ENCODE measurements at regions not wholly inside any gene's neighbourhood (a gene's known extent, or its start where the extent isn't known, plus 50 kb on each side); places are given as distances from the start of the nearest gene placed in this dataset.
A peak's percentile ranks its signal among the peaks of the same experiment; 100 is the strongest.

GRCh38 chrX:95330292-95330691 lies 1354.3 kb upstream of the DIAPH2 start:
- TF ChIP-seq FOXK2 (IDR thresholded peaks at IDR 0.05) (no peak), ELF4 (IDR thresholded peaks at IDR 0.05) (no peak), LEF1 (IDR thresholded peaks at IDR 0.05; ENCODE audit: borderline replicate concordance) (no peak), ARNT (IDR thresholded peaks at IDR 0.05) (no peak), BHLHE40 (IDR thresholded peaks at IDR 0.05; ENCODE audit: borderline replicate concordance) (no peak), FOXM1 (IDR thresholded peaks at IDR 0.05; ENCODE audit: borderline replicate concordance) (no peak), CTBP1 (IDR thresholded peaks at IDR 0.05; ENCODE audit: borderline replicate concordance) (no peak), FOXA1 (IDR thresholded peaks at IDR 0.05) (no peak), PKNOX1 (IDR thresholded peaks at IDR 0.05) (no peak), ZNF384 (IDR thresholded peaks at IDR 0.05) (no peak), NFRKB (IDR thresholded peaks at IDR 0.05) (no peak), SUZ12 (IDR thresholded peaks at IDR 0.05) (no peak), TARDBP (IDR thresholded peaks at IDR 0.05) (no peak), HDGF (IDR thresholded peaks at IDR 0.05; ENCODE audit: borderline replicate concordance) (no peak), L3MBTL2 (conservative IDR thresholded peaks at IDR 0.05) (no peak), SP1 (IDR thresholded peaks at IDR 0.05) (no peak)
- ChIA-PET POLR2A (no interaction called here), CTCF (no interaction called here)
- DNase-seq (ENCODE audit: extremely low spot score), result no peak

- POLR2A ChIA-PET, result no interaction called here
- DNase-seq (ENCODE audit: extremely low spot score), result no peak
- CTCF ChIA-PET, result no interaction called here
- TF ChIP-seq SUZ12 (IDR thresholded peaks at IDR 0.05) (no peak), FOXM1 (IDR thresholded peaks at IDR 0.05; ENCODE audit: borderline replicate concordance) (no peak), CTBP1 (IDR thresholded peaks at IDR 0.05; ENCODE audit: borderline replicate concordance) (no peak), BHLHE40 (IDR thresholded peaks at IDR 0.05; ENCODE audit: borderline replicate concordance) (no peak), L3MBTL2 (conservative IDR thresholded peaks at IDR 0.05) (no peak), FOXA1 (IDR thresholded peaks at IDR 0.05) (no peak), ELF4 (IDR thresholded peaks at IDR 0.05) (no peak)
Observed at GRCh38 chrX:95332530-95332929, 1352.1 kb upstream of the DIAPH2 start.

GRCh38 chrX:95346856-95347255 lies 1337.8 kb upstream of the DIAPH2 start:
- ChIA-PET POLR2A (no interaction called here), CTCF (no interaction called here)
- TF ChIP-seq TARDBP (IDR thresholded peaks at IDR 0.05) (no peak), ZNF384 (IDR thresholded peaks at IDR 0.05) (0 out of 2 replicates have a peak, but pooled peaks have one; percentile 32)
- DNase-seq (ENCODE audit: extremely low spot score), result no peak

GRCh38 chrX:95350774-95351488 lies 1333.7 kb upstream of the DIAPH2 start:
- ChIA-PET POLR2A (no interaction called here), CTCF (interaction anchor here (0.6 kb wide), 1 partner anchor 112 kb away, joined by 4 read pairs; no protein-coding TSS in a partner anchor)
- TF ChIP-seq SP1 (IDR thresholded peaks at IDR 0.05) (no peak), SUZ12 (IDR thresholded peaks at IDR 0.05) (no peak), L3MBTL2 (conservative IDR thresholded peaks at IDR 0.05) (no peak), BHLHE40 (IDR thresholded peaks at IDR 0.05; ENCODE audit: borderline replicate concordance) (no peak), LEF1 (IDR thresholded peaks at IDR 0.05; ENCODE audit: borderline replicate concordance) (no peak), NFRKB (IDR thresholded peaks at IDR 0.05) (no peak), FOXM1 (IDR thresholded peaks at IDR 0.05; ENCODE audit: borderline replicate concordance) (no peak), PKNOX1 (IDR thresholded peaks at IDR 0.05) (no peak), CTBP1 (IDR thresholded peaks at IDR 0.05; ENCODE audit: borderline replicate concordance) (no peak), ZNF384 (IDR thresholded peaks at IDR 0.05) (no peak)
- no peak for DNase-seq (ENCODE audit: extremely low spot score)

- ChIA-PET CTCF (no interaction called here), POLR2A (no interaction called here)
- TF ChIP-seq FOXA1 (IDR thresholded peaks at IDR 0.05) (no peak), BHLHE40 (IDR thresholded peaks at IDR 0.05; ENCODE audit: borderline replicate concordance) (no peak), ELF4 (IDR thresholded peaks at IDR 0.05) (no peak), HDGF (IDR thresholded peaks at IDR 0.05; ENCODE audit: borderline replicate concordance) (no peak)
- no peak for DNase-seq (ENCODE audit: extremely low spot score)
Observed at GRCh38 chrX:95367286-95367685, 1317.4 kb upstream of the DIAPH2 start.

- DNase-seq (ENCODE audit: extremely low spot score), result no peak
- ChIA-PET POLR2A (no interaction called here), CTCF (no interaction called here)
- TF ChIP-seq BHLHE40 (IDR thresholded peaks at IDR 0.05; ENCODE audit: borderline replicate concordance) (no peak), L3MBTL2 (conservative IDR thresholded peaks at IDR 0.05) (no peak)
Observed at GRCh38 chrX:95382799-95383198, 1301.8 kb upstream of the DIAPH2 start.

GRCh38 chrX:95383778-95384177 lies 1300.9 kb upstream of the DIAPH2 start:
- POLR2A ChIA-PET, result no interaction called here
- DNase-seq (ENCODE audit: extremely low spot score), result no peak
- CTCF ChIA-PET, result no interaction called here
- no peak for TF ChIP-seq PKNOX1 (IDR thresholded peaks at IDR 0.05)
- no peak for TF ChIP-seq LEF1 (IDR thresholded peaks at IDR 0.05; ENCODE audit: borderline replicate concordance)
- TF ChIP-seq HDGF (IDR thresholded peaks at IDR 0.05; ENCODE audit: borderline replicate concordance), result no peak
- TF ChIP-seq BHLHE40 (IDR thresholded peaks at IDR 0.05; ENCODE audit: borderline replicate concordance), result no peak
- no peak for TF ChIP-seq FOXK2 (IDR thresholded peaks at IDR 0.05)
- TF ChIP-seq SUZ12 (IDR thresholded peaks at IDR 0.05), result no peak
- TF ChIP-seq TARDBP (IDR thresholded peaks at IDR 0.05), result no peak
